ENCODE measurements at regions not wholly inside any gene's neighbourhood (a gene's known extent, or its start where the extent isn't known, plus 50 kb on each side); places are given as distances from the start of the nearest gene placed in this dataset.

DNA sequence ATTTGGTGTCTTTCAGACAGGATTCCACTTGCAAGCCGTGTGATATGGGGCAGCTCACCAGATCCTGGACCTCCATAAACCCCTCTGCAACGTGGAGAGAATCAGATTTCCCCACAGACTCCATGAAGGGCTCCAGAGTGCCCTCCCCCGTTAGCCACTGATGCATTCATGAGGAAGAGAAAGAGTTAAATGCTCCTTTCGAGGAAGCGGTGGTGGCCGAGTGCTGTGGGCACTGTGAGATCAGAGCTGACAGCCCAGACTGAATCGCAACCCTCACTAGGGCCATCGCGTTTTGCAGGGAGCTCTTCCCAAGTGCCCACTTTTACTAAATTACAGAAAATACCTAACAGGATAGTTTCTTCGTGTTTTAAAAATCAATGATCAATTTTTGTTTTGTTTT, 226.3 kb upstream of the ZNF32 start:
- no peak for DNase-seq (ENCODE audit: extremely low read depth, low read depth)
- TF ChIP-seq, protein P1, sequence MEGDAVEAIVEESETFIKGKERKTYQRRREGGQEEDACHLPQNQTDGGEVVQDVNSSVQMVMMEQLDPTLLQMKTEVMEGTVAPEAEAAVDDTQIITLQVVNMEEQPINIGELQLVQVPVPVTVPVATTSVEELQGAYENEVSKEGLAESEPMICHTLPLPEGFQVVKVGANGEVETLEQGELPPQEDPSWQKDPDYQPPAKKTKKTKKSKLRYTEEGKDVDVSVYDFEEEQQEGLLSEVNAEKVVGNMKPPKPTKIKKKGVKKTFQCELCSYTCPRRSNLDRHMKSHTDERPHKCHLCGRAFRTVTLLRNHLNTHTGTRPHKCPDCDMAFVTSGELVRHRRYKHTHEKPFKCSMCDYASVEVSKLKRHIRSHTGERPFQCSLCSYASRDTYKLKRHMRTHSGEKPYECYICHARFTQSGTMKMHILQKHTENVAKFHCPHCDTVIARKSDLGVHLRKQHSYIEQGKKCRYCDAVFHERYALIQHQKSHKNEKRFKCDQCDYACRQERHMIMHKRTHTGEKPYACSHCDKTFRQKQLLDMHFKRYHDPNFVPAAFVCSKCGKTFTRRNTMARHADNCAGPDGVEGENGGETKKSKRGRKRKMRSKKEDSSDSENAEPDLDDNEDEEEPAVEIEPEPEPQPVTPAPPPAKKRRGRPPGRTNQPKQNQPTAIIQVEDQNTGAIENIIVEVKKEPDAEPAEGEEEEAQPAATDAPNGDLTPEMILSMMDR (IDR thresholded peaks at IDR 0.05; ENCODE audit: low read depth, low read length) = no peak

DNA sequence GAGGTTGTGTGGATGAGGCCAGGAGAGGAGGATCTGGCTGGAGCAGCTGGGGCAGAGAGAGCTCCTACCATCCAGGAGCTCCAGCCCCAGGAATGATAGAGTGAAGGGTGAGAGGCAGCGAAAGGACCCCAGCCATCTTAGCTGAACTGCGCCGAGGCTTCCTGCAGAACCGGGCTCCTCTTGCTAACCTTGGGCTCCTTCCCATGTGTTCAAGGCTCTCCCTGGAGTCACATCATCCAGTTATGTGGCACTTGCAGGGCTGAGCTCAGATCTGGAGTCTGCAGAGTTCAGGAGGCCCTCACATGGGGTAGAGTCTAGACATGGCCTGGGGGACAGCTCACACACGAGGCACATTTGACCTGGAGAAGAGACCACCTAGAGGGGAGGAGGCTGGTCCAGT, 225.0 kb upstream of the ZNF32 start:
- TF ChIP-seq, protein P1 (IDR thresholded peaks at IDR 0.05; ENCODE audit: low read depth, low read length) = no peak
- DNase-seq (ENCODE audit: extremely low read depth, low read depth) = no peak

DNA sequence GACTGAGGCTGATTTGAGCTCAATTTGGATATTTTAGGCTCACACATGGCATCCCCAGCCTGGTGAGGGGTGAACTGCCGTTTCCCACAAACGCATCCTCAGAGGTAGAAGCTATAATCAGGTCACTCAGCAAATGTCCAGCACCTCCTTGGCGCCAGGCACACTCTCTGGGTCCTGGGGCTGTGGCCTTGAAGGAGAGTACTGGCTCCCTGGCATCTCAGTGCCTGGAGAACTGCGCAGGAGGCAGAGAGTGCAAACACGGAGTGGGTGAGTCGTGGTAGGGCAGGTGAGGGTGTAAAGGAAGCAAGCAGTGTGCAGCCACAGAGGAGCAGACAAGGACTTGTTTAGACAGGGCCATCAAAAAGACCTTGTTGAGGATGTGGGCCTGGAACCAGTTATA, 224.0 kb upstream of the ZNF32 start:
- TF ChIP-seq, protein P1 (IDR thresholded peaks at IDR 0.05; ENCODE audit: low read depth, low read length) = no peak
- DNase-seq (ENCODE audit: extremely low read depth, low read depth) = no peak

DNA sequence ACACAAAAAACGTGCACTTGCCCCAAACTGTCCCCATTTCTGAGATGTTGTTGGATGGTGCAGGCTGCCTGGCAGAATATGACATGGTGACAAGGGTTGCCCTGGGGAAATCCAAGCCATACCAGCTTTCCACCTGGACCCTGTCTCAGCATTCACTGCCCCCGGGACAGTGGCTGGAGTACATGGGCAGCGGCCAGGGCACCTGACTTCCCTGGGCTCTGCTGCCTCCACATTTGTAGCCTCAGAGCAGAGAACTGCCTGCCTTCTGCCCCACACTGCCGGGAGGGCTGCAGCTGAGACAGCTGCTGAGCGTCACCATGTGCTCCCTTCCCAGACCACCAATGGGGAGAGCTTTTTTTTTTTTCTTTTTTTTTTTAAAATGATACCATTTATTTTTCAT, 222.9 kb upstream of the ZNF32 start:
- TF ChIP-seq, protein P1 (IDR thresholded peaks at IDR 0.05; ENCODE audit: low read depth, low read length) = no peak
- DNase-seq (ENCODE audit: extremely low read depth, low read depth) = no peak

DNA sequence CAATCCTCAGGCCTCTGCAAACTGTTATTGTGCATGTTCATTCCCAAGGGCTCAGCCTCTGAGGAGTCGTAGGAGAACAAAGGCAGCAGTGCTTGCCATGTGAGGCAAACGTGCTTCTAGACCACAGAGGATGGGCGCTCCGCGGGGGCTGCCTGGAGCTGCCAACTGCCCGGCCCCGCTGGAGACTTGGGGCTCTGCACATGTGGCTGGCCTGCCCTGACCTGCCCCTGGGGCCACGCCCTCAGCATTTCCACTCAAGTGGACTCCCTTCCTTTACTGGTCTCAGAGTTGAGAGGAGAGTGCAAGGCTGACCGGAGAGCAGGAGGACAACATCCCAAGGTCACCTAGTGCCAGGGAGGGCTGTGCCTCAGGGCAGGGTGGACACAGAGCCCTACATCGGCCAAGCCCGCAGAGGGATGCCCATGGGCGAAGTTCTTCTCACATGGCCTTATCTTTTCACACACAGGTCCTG, 222.3 kb upstream of the ZNF32 start:
- DNase-seq (ENCODE audit: extremely low read depth, low read depth) = no peak
- TF ChIP-seq, protein P1 (IDR thresholded peaks at IDR 0.05; ENCODE audit: low read depth, low read length) = no peak

DNA sequence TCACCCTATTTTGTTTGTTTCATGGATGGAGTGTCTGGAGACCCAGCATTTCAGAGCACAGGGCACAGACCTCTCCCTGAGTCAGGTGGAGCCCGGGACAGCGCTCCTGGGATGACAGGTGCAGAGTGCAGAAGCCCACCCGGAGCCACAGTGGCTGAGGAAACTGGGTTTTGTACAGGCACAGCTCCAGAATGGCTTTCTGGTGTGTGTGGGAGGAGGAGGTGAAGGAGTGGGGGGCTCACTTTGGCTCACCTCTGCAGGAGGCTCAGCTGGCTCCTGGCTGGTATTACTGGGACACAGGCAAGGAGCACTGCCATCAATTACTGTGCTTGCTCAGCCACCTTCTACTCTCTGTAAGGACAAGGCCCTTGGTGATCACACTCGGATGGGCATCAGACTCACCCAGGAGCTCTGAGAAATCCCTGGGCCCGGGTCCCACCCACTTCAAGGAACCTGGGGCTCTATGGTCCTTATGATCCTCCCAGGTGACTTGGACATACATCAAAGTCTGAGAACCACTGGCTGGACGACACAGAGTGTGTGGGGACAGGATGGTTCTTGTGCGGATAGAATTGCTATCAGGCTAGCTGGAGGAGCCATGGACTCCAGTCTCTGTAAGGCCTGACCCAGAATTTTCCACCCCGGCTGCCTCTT, 221.1 kb upstream of the ZNF32 start:
- TF ChIP-seq, protein P1 (IDR thresholded peaks at IDR 0.05; ENCODE audit: low read depth, low read length) = no peak
- no peak for DNase-seq (ENCODE audit: extremely low read depth, low read depth)

DNA sequence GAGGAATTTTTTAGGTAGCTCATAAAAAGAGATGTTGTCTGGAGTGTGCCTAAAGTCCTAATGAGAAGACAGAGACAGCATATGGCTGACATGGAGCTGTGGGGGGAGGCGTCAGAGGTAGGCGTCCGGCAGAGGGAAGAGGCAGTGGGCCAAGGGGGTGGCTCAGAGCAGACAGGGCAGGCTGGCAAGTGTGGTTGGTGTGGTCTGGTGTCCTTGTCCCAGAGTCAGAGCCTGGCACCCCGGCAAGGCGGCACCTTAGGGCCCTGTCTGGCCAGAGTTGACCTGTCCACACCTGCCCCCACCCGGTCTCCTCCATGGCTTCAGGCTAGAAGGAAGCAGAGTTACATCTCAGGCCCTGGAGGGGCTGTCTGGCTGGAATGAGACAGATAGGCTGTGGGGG, 220.3 kb upstream of the ZNF32 start:
- TF ChIP-seq, protein P1 (IDR thresholded peaks at IDR 0.05; ENCODE audit: low read depth, low read length) = no peak
- DNase-seq (ENCODE audit: extremely low read depth, low read depth) = no peak
